Astrocyte of the cerebellum (primary cell): ENCODE measurements at regions not wholly inside any gene's neighbourhood (a gene's known extent, or its start where the extent isn't known, plus 50 kb on each side); places are given as distances from the start of the nearest gene placed in this dataset.

Experiments
- DNase-seq: peaks from one replicate; pipeline ENCODE4 v3.0.0-alpha.2; 2011; ENCODE audit warnings: low read depth
- H3K4me3 ChIP-seq: 2 replicates; pipeline ENCODE4 v1.5.1; 2011; ENCODE audit warnings: mild to moderate bottlenecking, low read depth, low read length, moderate library complexity
- CTCF ChIP-seq: IDR thresholded peaks from 2 replicates; pipeline ENCODE4 v1.5.1; 2012; ENCODE audit warnings: low read length, low read depth, moderate library complexity, mild to moderate bottlenecking; ENCODE audit errors: missing control alignments
- in situ Hi-C: cut with HindIII; loops from 2 replicates; pipeline ENCODE4 v1.10.0; 2017; ENCODE audit warnings: low sequenced_read_pairs

- in situ Hi-C loops: no loop called here
- no peak for TF ChIP-seq CTCF
- DNase-seq: no peak
- H3K4me3 ChIP-seq: no peak overlapping the region
Observed at GRCh38 chr1:81128079-81128478, 672.7 kb upstream of the ADGRL2 start.

GRCh38 chr1:81126989-81127581, 673.6 kb upstream of the ADGRL2 start:
- no peak overlapping the region for H3K4me3 ChIP-seq
- in situ Hi-C loops: no loop called here
- no peak for TF ChIP-seq CTCF
- no peak for DNase-seq

- in situ Hi-C loops: no loop called here
- H3K4me3 ChIP-seq: no peak overlapping the region
- DNase-seq: no peak
- no peak for TF ChIP-seq CTCF
Observed at GRCh38 chr1:81125672-81126071, 675.1 kb upstream of the ADGRL2 start.

- in situ Hi-C loops: no loop called here
- TF ChIP-seq CTCF: no peak
- no peak for DNase-seq
- no peak overlapping the region for H3K4me3 ChIP-seq
Observed at GRCh38 chr1:81121306-81121705, 679.4 kb upstream of the ADGRL2 start.

- no peak for DNase-seq
- in situ Hi-C loops: no loop called here
- H3K4me3 ChIP-seq: no peak overlapping the region
- TF ChIP-seq CTCF: no peak
Observed at GRCh38 chr1:81119319-81119718, 681.4 kb upstream of the ADGRL2 start.

GRCh38 chr1:81118550-81118949, 682.2 kb upstream of the ADGRL2 start:
- no peak for DNase-seq
- H3K4me3 ChIP-seq: no peak overlapping the region
- TF ChIP-seq CTCF: no peak
- in situ Hi-C loops: no loop called here

- in situ Hi-C loops: no loop called here
- no peak for TF ChIP-seq CTCF
- DNase-seq: no peak
- H3K4me3 ChIP-seq: no peak overlapping the region
Observed at GRCh38 chr1:81115422-81115821, 685.3 kb upstream of the ADGRL2 start.
